ENCODE measurements at regions not wholly inside any gene's neighbourhood (a gene's known extent, or its start where the extent isn't known, plus 50 kb on each side); places are given as distances from the start of the nearest gene placed in this dataset.

GRCh38 chr22:48079505-48080290 is 1317.2 kb downstream of the TBC1D22A start:
- H3K27me3 ChIP-seq (ENCODE audit: control insufficient read depth, insufficient read depth, low read length), result no peaks in the 10 kb centered on the region
- ChIA-PET POLR2A (no interaction called here), CTCF (no interaction called here)
- H3K4me3 ChIP-seq (ENCODE audit: low read depth, low read length), result no peak overlapping the region
- H3K36me3 ChIP-seq (ENCODE audit: control insufficient read depth, insufficient read depth, low read length), result no peaks in the 10 kb centered on the region
- no peak for DNase-seq (ENCODE audit: low read depth)
- TF ChIP-seq CTCF (IDR thresholded peaks at IDR 0.05; ENCODE audit: insufficient read depth, low read depth, low read length), result no peak

GRCh38 chr22:48078825-48079224 is 1316.4 kb downstream of the TBC1D22A start:
- no peak for TF ChIP-seq CTCF (IDR thresholded peaks at IDR 0.05; ENCODE audit: insufficient read depth, low read depth, low read length)
- H3K36me3 ChIP-seq (ENCODE audit: control insufficient read depth, insufficient read depth, low read length), result no peaks in the 10 kb centered on the region
- H3K27me3 ChIP-seq (ENCODE audit: control insufficient read depth, insufficient read depth, low read length), result no peaks in the 10 kb centered on the region
- no peak overlapping the region for H3K4me3 ChIP-seq (ENCODE audit: low read depth, low read length)
- CTCF ChIA-PET, result no interaction called here
- POLR2A ChIA-PET, result no interaction called here
- no peak for DNase-seq (ENCODE audit: low read depth)

- no peak overlapping the region for H3K4me3 ChIP-seq (ENCODE audit: low read depth, low read length)
- ChIA-PET POLR2A (no interaction called here), CTCF (no interaction called here)
- H3K27me3 ChIP-seq (ENCODE audit: control insufficient read depth, insufficient read depth, low read length), result no peaks in the 10 kb centered on the region
- no peak for DNase-seq (ENCODE audit: low read depth)
- H3K36me3 ChIP-seq (ENCODE audit: control insufficient read depth, insufficient read depth, low read length), result no peaks in the 10 kb centered on the region
- TF ChIP-seq CTCF (IDR thresholded peaks at IDR 0.05; ENCODE audit: insufficient read depth, low read depth, low read length), result no peak
Observed at GRCh38 chr22:48077699-48078098, 1315.2 kb downstream of the TBC1D22A start.

GRCh38 chr22:48076008-48076407 is 1313.6 kb downstream of the TBC1D22A start:
- Histone ChIP-seq H3K36me3 (ENCODE audit: control insufficient read depth, insufficient read depth, low read length) (no peaks in the 10 kb centered on the region), H3K27me3 (ENCODE audit: control insufficient read depth, insufficient read depth, low read length) (no peaks in the 10 kb centered on the region), H3K4me3 (ENCODE audit: low read depth, low read length) (no peak overlapping the region)
- POLR2A ChIA-PET, result no interaction called here
- CTCF ChIA-PET, result no interaction called here
- no peak for DNase-seq (ENCODE audit: low read depth)
- no peak for TF ChIP-seq CTCF (IDR thresholded peaks at IDR 0.05; ENCODE audit: insufficient read depth, low read depth, low read length)

- H3K4me3 ChIP-seq (ENCODE audit: low read depth, low read length), result no peak overlapping the region
- CTCF ChIA-PET, result no interaction called here
- no peaks in the 10 kb centered on the region for H3K27me3 ChIP-seq (ENCODE audit: control insufficient read depth, insufficient read depth, low read length)
- POLR2A ChIA-PET, result no interaction called here
- DNase-seq (ENCODE audit: low read depth), result no peak
- no peak for TF ChIP-seq CTCF (IDR thresholded peaks at IDR 0.05; ENCODE audit: insufficient read depth, low read depth, low read length)
- no peaks in the 10 kb centered on the region for H3K36me3 ChIP-seq (ENCODE audit: control insufficient read depth, insufficient read depth, low read length)
Observed at GRCh38 chr22:48075604-48076003, 1313.2 kb downstream of the TBC1D22A start.

All from BJ (cell line).